Stimulated activated CD4-positive, alpha-beta T cell treated with anti-CD3 and anti-CD28 coated beads, Interleukin-12 subunit alpha, Interleukin-12 subunit beta, amount 100 ng/mL, for 24 hours (primary cell): ENCODE measurements at regions not wholly inside any gene's neighbourhood (a gene's known extent, or its start where the extent isn't known, plus 50 kb on each side); places are given as distances from the start of the nearest gene placed in this dataset.
A peak's percentile ranks its signal among the peaks of the same experiment; 100 is the strongest.

Experiments used
- DNase-seq, 2 experiments: peaks; one replicate each; pipeline ENCODE4 v3.0.0-alpha.2; 2020; ENCODE audit warnings: low read depth in 2 of 2

- no peak for DNase-seq
Measured at GRCh38 chr6:1515280-1515679, 94.4 kb upstream of the FOXC1 start.

- DNase-seq, result no peak
Measured at GRCh38 chr6:1515781-1516180, 93.9 kb upstream of the FOXC1 start.

- no peak for DNase-seq
Measured at GRCh38 chr6:1516742-1517520, 92.8 kb upstream of the FOXC1 start.

DNA sequence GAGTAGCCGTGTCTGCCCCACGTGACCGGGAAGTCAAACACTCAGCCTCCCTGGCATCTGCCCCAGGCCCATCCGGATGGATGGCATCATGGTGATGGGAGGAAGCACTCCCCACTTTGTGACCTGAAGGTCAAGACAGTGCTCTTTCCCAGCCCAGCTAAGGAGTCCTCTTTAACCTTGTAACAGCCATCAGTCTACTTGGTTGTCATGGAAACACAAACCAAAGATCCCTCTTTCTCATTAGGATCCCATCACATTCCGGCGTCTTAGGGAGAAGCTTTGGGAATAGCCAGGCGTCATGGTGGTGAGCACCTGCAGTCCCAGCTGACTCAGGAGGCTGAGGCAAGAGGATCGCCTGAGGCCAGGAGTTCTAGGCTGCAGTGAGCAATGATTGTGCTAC lies 90.9 kb upstream of the FOXC1 start:
- no peak for DNase-seq

- DNase-seq, result no peak
Measured at GRCh38 chr6:1519597-1519996, 90.1 kb upstream of the FOXC1 start.

DNA sequence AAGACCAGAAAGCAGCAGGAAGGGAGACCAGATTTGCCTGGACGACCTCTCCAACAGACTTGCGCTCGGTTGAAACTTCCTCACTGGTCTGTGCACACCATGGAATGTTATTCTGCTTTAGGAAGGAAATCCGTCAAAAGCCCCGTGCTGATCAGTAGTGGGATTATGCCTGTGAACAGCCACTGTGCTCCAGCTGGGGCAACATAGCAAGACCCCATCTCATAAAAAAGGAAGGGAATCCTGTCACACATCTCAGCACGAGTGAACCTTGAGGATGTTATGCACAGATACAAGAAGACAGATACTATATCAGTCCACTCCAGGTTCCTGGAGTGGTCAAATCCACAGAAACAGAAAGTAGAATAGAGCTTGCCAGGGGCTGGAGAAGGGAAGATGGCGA lies 86.9 kb upstream of the FOXC1 start:
- no peak for DNase-seq

DNA sequence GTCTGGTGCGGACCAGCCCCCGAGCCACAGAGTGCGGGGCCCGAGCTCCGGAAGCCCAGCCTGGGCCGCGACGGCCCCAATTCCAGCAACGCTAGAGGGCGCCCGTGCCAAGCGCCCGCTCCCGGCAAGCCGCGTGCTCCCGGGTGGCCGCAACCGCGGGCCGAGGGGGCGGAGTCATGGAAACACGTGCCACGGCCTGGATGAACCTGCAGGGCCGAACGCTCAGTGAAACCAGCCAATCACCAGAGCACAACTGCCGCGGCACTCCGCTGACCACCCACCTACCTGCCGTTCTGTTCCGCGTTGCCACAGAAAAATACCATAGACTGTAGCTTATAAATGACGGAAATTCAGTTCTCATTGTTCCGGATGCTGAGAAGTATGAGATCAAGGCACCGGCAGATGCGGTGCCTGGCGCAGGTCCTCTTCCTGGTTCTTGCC lies 85.7 kb upstream of the FOXC1 start:
- DNase-seq, result peak; percentile 57 to 79

DNA sequence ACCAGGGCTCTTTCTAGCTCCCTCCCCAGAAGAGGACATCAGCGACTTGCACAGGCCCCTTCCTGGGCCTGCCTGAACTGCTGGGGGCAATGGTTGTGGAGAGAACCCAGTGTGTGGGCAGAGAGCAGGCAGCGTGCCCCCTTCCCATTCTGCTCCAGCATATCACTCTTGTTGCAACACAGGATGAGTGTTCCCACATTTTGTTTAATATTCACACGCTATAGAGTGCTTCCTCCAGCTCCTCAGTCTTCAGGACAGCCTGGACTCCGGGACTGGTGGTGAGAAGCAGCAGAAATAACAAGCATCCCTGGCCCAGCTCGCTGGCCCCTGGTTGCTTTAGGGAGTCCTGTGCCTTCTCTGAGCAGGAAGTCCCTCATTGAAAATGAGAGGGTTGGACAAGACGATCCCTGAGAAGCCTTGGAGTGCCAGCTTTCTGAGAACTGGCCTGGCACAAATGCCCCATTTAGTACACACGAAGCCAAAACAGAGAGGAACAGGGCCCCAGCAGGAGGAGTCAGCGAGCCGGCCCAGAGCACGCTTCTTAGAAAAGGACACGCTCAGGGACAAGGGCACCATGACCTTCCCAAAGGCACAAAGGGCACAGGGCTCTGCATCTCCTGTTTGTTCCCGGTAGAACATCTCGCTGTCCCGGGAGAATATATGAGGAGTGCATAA lies 84.2 kb upstream of the FOXC1 start:
- no peak for DNase-seq

- DNase-seq, result no peak
Measured at GRCh38 chr6:1526398-1527072, 83.2 kb upstream of the FOXC1 start.

- DNase-seq, result no peak
Measured at GRCh38 chr6:1527073-1527457, 82.7 kb upstream of the FOXC1 start.

- no peak for DNase-seq
Measured at GRCh38 chr6:1535295-1535694, 74.4 kb upstream of the FOXC1 start.

DNA sequence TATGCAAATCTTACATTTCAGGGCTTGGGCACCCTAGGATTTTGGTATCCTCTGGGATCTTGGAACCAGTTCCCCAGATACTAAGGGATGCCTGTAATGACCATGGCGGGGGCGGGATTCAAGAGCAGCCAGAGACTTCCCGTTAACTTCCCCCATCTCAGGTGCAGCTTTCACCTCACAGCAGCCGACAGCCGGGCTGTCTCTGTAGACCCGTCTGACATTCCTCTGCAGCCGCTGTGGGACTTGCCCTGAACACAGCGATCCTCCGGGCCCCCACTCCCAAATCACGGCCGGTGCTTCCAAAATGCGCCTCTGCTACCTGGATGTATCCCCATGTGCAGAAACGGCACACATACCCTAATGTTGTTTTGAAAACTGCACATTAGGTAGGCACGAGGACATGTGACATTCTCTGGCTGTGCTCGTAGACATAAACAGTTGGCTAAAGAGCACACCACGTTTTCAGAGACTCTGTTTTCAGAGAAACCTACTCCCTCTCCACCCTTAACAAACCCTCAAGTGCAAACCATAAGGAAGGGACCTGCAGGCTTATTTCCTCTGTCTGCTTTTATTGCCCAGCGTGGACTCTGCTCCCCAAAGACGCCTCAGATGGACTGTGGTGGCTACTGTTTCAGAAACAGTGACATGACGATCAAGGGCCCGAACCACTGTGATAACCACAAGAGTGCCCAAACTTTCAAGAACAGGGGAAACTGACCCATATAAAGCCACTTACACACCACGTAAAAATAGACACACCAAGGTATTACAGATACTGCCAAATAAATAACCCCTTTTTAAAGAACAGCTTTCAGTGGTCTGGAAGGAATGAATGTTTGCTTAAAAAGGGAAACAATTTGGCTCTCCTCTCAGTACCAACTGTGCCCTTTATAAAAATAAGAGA lies 72.9 kb upstream of the FOXC1 start:
- no peak for DNase-seq

GRCh38 chr6:1538369-1538768 lies 71.3 kb upstream of the FOXC1 start:
- DNase-seq, result no peak

DNA sequence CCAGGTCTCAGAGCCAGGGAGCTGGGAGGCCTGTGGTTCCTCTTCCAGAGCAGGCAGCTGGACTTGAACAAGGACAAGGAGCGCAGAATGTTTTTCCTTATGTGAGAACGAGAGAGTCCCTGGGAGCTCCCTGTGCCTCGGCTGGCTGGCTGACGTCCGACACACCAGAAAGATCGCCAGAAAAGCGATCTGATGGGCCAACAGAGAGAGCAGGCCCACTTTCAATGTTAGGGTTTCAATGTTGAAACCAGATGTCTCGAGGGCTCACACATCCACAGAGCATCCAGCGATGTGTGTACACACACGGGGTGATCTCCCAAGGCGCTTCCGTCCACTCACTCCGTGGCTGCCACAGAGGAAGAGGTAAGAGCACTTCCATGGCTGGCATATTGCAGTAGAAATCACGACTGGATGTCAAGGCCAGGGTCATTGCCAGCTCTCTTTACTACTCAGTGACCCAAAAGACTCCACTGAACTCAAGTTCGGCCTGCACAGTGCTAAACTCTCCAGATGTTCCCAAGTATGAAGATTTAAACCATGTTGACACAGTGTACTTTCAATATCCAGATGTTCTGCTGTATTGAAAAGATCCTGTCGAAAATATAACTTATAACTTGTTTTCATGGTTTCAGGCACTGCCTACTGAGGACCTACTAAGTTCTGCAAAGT lies 70.8 kb upstream of the FOXC1 start:
- no peak for DNase-seq

- DNase-seq, result no peak
Measured at GRCh38 chr6:1540864-1541521, 68.7 kb upstream of the FOXC1 start.

DNA sequence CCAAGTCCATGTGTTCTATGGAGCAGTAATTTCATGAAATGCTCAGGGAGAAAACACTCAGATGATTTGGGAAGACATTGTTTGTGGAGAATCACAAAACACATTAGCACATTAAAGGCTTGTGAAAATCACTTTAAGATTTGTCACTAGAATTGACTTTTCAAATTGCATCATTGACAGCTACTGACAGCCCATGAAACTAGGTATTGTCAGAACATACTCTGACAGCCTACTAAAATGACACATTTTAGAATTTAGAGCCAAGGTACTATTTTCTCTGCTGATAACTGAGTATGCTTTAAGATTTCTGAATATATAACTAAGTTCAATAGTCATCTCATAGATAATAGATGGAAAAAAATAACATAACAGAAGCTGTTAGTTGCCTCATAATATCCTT lies 67.4 kb upstream of the FOXC1 start:
- DNase-seq, result no peak

DNA sequence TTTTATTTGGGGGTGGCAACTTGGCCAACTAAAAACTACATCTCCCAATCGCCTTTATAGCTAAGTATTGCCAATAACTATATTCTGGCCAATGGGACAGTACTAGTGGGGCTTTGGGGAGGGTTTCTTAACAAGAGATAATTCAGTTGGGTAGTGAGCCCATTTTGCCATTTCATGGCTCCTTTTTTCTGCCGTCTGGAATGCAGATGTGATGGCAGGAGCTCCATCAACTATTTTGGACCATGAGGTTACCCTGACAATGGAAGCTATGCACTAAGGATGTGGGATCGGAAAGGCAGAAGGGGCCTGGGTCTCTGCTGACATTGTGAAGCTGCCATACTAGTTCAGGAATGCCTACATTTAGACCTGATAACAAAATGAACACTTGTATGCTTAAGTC lies 67.0 kb upstream of the FOXC1 start:
- DNase-seq, result no peak

DNA sequence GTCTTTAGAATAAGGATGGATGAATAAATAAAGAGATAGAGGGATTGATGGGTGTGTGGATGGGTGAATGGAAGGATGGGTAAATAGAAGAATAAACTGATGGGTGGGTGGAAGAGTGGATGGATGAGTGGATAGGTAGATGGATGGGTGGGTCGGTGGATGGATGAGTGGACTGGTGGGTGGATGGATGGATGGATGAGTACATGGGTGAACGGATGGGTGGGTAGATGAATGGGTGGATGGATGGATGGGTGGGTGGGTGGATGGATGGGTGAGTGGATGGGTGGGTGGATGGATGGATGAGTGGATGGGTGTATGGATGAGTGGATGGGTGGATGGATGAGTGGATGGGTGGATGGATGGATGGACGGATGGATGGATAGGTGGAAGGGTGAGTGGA lies 65.7 kb upstream of the FOXC1 start:
- no peak for DNase-seq

GRCh38 chr6:1544603-1545002 lies 65.1 kb upstream of the FOXC1 start:
- DNase-seq, result no peak

- DNase-seq, result no peak
Measured at GRCh38 chr6:1545654-1546053, 64.1 kb upstream of the FOXC1 start.

DNA sequence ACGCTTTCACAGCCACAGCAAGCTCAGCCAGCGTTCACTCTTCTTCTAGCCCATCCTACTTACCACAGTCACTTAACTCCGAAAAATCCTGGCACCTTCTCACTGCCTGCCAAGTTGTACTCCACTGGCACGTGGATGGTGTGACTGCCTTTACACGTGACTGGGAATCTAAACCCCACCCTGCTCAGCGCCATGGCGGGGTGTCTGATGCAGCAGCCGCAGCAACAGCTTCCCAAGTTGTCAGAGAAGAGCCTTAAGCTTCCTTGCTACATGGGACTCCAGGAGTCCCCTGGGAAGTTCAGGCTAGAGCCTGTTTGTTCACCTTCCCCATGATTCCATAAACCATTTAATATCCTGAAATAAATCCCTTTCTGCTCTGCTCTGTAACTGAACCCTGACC lies 61.9 kb upstream of the FOXC1 start:
- no peak for DNase-seq
